Epidermal melanocyte (primary cell): ENCODE measurements at regions not wholly inside any gene's neighbourhood (a gene's known extent, or its start where the extent isn't known, plus 50 kb on each side); places are given as distances from the start of the nearest gene placed in this dataset.
"Not testable (repeated sequence)": the region's sequence is repeated elsewhere in the genome, so short reads cannot be mapped to it uniquely, and the experiment has no call there.

Experiments
- DNase-seq: peaks from one replicate; pipeline ENCODE4 v3.0.0; 2011; ENCODE audit warnings: low spot score; ENCODE audit not compliant: insufficient read length

DNA sequence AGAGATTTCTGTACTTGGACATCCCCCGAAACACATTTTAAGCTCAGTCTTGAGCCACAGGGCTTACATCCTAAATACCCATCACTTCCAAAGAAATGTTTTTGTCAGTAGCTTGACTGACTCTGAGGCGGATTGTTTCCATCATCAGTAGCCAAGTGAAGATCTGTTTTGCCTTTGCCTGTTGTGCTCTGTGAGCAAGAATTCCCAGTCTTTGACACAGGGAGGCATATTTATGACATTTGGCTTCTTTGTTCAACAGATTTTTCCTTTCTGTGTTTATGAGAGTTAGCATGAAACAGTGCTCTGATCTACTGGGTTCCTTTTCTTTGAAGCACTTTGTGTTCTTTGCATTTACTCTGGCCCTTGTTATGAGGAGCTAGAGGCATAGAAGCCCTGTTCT, 132.1 kb upstream of the CDIN1 start:
- no peak for DNase-seq

DNA sequence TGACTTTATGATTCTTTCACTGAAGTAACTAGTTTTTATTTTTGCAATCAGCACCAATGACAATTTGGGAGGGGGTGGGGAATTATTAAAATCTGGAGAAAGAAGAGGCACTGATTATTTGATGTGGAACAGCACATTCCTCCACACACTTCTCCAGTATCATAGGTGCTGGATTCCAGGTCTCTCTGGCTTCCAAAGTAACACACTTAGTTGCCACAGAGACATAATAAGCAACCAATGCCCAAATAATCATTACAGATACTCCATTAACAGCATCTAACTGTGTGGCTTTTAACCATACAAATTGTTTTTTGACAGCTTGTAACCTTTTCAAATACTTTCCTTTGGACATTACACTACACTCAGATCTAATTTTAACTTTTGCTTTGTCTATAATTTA, 131.0 kb upstream of the CDIN1 start:
- DNase-seq: no peak

DNA sequence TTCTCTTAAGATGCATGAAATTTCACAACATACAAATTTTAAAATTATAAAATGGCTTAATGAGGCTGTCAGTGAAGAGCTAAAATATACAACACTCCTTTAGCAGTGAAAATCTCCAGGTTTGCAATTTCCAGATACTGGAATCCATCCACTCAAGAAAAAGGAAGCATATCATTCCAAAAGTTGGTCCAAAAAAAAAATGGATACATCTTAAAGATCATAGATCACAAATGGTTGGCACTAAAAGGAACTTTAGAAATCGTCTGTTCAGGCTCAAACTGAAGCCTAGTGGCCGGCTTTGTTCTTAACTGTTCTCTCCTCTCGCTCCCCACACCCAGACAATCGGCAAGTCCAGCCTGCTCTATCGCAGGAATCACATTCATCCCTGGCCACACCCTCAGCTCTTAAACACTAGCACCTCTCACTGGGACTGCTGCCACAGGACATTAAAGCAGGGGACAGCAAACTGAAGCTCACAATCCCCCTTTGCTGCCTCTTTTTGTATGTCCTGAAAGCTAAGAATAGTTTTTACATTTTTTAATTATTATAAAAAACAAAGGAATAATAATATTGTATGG, 130.3 kb upstream of the CDIN1 start:
- DNase-seq: no peak

DNA sequence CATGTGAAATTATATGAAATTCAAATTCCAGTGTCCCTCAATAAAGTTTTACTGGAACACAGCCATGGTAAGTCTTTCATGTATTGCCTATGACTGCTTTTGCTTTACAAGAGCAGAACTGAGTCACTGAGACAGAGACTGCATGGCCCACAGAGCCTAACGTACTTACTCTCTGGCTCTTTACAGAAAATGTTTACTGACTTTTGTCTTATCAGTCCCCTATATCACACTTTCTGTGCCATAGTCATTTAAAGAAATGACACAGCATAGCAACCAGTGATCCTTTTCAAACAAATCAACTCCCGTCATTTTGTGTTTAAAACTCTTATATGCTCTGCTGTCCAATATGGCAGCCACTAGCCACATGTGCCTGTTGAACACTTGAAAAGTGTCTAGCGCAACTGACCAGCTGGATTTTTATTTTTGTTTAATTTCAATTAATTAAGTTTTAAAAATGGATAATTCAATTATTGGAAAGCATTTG, 129.7 kb upstream of the CDIN1 start:
- DNase-seq: no peak

GRCh38 chr15:36454244-36454643, 125.2 kb upstream of the CDIN1 start:
- not testable (repeated sequence) for DNase-seq

- DNase-seq: no peak
Measured at GRCh38 chr15:36458411-36458810, 121.0 kb upstream of the CDIN1 start.

- no peak for DNase-seq
Measured at GRCh38 chr15:36465304-36465703, 114.1 kb upstream of the CDIN1 start.

DNA sequence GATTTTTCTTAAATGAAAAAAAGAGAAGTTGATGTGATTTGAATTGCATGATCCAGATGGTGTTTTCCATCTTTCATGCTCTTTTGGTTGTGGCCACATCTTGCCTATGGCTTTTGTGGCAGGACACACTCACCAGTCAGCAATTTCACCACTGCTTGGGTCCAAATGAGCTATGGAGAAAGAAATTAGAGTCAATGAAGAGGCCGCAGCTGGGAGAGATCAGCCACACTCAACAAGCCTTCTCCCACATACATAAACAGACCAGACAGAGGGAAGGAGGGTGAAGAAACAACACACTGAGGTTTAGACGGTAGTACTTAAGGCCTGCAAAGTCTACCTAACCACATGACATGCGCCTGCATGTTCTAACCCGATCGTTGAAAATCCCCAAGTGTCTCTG, 110.7 kb upstream of the CDIN1 start:
- peak; percentile 20 for DNase-seq

DNA sequence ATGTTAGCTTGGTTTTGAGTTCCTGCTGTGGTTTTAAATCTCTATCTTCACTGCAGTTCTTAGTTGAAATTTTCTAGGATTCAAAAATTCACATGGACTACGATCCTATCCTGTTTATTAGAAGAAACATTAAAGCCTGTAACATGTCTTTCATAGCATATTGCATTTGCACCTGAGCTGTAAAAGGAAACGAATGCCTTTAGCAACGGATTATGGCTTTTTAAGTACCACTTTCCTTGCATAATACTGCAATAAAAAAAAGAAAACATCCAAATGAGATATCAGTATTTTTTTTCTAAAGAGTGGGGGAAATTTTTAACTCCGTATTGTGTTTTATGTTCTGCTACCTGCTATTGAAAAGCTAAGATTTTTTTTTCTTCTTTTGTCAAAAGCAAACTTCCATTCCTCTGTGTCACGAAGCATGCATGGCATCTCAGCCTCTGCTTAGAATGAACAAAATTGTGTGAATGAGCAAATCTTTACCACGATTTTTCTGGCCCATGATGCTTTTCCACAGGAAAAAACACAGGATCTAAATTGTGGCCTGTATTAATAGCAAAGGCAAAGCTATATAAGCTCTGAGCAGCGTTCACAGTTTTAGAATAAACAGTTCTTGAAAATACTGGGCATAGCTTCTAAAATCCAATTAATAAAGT, 110.0 kb upstream of the CDIN1 start:
- no peak for DNase-seq

DNA sequence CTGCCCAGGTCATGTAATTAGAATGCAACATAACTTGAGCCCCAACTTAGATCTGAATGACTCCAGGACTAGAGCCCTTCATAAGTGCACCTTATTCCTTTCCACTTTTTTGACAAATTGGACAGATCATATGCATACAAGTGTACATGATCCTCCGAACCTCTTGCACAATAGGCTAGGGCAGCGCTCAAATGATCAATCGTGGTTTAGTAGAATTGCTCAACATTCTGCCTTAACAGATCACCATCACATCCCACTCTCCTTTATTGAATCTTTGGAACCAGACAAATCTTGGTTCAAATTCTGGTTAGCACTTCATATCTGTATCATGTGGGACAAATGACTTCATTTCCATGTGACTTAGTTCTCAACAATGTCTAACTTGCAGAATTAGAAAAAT, 106.8 kb upstream of the CDIN1 start:
- no peak for DNase-seq

- DNase-seq: no peak
Measured at GRCh38 chr15:36478561-36478960, 100.9 kb upstream of the CDIN1 start.

DNA sequence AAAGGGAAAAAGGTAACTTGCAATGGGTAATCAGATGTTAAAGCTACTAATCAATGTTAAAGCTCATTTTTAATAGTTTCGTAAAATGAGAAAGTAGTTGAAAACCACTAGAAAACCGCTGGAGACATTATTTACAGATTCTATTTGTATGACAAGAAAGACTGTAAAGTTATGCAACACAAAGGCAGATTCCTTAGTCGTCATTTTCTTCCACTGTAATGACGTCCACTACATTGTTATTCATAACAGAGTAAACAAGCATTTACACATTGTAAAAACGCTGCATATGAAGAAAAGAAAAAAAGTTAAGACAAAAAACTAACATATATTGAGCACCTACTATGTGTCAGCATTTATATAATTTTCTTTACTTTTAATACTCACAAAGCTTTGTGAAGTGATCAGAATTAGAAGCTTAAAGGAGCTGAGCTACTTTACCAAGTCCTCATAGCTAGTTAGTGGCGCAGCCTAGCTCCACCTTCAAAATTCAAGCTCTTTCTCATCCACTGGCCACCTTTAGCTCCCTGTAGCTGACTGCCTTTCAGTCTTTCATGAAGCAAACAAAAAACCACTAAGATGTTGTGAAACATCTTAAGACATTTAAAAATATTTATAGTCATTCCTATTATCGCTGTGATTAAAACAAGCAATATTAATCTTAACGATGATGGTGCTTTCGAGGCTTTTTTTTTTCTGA, 100.1 kb upstream of the CDIN1 start:
- DNase-seq: no peak

DNA sequence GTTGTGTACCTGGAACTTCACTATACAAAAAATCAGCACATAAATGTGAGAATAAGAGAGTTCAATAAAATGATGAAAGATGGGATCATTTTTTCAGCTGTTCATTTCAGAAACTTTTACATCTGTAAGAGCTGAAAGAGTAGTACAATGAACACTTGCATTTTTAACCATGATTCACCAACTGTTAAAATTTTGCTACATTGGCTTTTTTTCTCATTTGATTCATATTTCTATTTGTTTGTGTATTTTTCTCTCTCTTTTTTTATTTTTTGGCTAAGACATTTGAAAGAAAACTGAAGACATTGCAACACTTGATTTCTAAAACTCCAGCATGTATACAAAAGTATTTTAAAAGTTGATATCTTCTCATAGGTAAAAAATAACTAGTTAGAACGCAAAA, 98.3 kb upstream of the CDIN1 start:
- no peak for DNase-seq

DNA sequence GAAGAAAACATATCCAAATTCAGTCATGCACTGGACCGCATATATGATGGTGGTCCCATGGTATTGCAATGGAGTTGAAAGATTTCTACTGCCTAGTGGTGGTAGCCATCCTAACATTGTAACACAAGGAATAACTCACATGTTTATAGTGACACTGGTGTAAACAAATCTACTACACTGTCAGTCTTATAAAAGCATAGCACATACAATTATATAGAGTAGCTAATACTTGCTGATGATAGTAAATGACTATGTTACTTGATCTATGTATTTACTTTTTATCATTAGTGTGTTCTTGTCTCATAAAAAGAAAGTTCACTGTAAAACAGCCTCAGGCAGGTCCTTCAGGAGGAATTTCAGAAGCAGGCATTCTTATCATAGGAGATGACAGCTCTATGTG, 96.0 kb upstream of the CDIN1 start:
- DNase-seq: no peak

GRCh38 chr15:36484038-36484778, 95.2 kb upstream of the CDIN1 start:
- no peak for DNase-seq

- no peak for DNase-seq
Measured at GRCh38 chr15:36491912-36492311, 87.5 kb upstream of the CDIN1 start.

DNA sequence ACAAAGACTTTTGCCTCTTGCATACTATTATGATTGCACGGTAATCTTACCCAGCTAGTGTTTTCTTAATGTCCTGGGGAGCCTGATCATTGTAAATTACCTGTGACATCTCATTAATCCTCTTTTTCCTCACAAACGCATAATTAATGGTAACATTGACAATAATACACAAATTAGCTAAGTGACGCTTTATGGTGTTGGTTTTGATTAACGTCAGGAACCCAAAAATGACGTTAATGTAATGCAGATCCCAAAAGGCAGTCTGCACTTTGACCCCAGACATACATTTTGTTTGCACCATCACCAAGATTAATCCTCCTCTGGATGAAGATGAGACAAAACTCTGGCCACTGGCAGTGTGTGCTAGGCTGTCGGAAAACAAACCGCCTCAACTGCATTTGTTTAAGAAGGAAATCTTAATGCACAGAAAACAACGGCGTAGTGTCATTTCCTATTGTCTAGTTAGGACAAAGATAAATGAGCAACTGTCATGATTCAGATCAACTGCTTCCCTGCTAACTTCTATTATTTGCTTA, 83.9 kb upstream of the CDIN1 start:
- DNase-seq: no peak

GRCh38 chr15:36497901-36498300, 81.5 kb upstream of the CDIN1 start:
- no peak for DNase-seq

DNA sequence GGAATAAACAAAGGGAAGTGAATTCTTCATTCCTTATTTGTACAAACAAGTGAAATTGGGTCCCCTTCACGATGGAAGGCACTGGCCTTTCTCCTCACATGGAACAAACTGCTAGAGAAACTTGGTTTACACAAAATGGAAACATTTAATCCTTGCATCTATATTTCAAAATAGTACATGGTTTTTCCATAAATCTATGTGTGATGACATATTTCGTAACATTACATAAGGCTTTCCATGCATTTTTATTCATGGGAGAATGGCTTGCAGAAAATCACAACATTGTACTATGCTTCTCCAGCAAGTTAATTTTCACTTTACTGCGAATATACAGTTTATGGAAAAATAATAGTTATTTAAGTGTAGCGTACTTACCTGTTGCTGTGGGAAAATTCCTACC, 81.0 kb upstream of the CDIN1 start:
- no peak for DNase-seq

DNA sequence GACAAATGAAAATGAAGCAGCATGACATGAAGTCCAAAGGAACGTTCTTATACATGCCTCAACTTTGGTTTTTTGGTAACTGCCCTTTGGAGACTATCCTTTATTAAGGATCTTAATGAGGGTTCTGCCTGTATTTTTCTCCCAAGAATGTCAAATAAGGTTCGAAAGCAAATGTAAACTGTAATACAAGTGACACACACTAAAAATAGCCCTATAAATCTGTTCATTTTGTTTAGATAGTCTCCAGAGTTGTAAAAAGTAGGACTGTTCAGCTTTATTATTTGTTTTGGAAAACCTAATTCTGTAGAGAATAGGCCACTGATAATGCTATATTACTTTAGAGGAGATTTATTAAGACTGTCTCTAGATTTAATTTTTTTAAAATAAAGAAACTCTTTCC, 80.5 kb upstream of the CDIN1 start:
- DNase-seq: no peak

- no peak for DNase-seq
Measured at GRCh38 chr15:36499412-36500389, 79.7 kb upstream of the CDIN1 start.
